ENCODE measurements at regions not wholly inside any gene's neighbourhood (a gene's known extent, or its start where the extent isn't known, plus 50 kb on each side); places are given as distances from the start of the nearest gene placed in this dataset.

DNA sequence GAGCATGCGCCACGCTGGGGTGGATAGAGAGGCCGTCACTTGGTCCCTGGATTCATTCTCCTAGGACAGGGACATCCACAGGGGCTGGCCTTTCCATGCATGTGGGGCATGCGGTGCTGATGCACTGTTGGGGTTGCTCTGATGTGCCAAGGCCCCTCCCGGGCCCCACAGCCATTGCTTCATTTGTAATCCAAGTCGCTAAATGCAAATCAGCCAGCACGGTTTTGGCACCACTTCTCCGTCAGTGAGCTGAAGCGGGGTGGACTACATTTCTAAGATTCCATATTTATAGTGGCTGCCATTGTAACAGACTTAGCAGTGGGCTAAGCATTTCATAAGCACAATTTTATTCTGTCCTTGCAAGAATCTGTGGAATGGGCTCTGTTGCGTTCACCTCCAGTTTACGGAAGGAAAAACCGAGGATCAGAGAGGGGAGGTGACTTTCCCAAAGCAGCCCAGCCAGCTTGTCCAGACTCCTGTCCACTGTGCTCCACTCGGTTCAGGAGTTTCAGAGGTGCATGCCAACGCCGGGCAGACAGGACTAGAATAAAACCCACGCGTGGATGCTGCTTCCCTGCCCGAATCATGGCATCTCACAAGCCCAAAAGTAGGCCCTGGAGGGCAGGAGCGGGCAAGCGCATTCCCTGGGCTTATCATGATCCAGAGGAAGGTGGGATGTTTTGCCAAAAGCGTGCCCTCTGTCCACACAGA lies 102.6 kb upstream of the COL5A1 start:
- Histone ChIP-seq H3K27ac (peak overlapping the region in 9 of 12 donors; percentile 6 to 69 (median 58)), H3K4me1 (peaks cover 0 to 22% (median 0%) of the 10 kb centered on the region in 12 donors), H3K4me3 (no peak overlapping the region), H3K27me3 (peaks cover 0 to 6% (median 0%) of the 10 kb centered on the region in 9 donors), H3K36me3 (no peaks in the 10 kb centered on the region), H3K9me3 (no peaks in the 10 kb centered on the region)
- no peak for ATAC-seq
- peak in 2 of 5 donors; percentile 35 to 52 for DNase-seq
- TF ChIP-seq POLR2A (IDR thresholded peaks at IDR 0.05): no peak
- TF ChIP-seq, protein P1, sequence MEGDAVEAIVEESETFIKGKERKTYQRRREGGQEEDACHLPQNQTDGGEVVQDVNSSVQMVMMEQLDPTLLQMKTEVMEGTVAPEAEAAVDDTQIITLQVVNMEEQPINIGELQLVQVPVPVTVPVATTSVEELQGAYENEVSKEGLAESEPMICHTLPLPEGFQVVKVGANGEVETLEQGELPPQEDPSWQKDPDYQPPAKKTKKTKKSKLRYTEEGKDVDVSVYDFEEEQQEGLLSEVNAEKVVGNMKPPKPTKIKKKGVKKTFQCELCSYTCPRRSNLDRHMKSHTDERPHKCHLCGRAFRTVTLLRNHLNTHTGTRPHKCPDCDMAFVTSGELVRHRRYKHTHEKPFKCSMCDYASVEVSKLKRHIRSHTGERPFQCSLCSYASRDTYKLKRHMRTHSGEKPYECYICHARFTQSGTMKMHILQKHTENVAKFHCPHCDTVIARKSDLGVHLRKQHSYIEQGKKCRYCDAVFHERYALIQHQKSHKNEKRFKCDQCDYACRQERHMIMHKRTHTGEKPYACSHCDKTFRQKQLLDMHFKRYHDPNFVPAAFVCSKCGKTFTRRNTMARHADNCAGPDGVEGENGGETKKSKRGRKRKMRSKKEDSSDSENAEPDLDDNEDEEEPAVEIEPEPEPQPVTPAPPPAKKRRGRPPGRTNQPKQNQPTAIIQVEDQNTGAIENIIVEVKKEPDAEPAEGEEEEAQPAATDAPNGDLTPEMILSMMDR (IDR thresholded peaks at IDR 0.05): no peak
- WGBS, 4 donors: 76 to 85% (median 81%) methylated on average over 20 to 21 of the region's 21 CpGs
- intact Hi-C loops (cut with DNase I): loop anchor here in 2 of 10 donors (10.0 kb wide), 2 partner anchors 64 to 84 kb away; no protein-coding TSS in a partner anchor

- intact Hi-C loops (cut with DNase I): loop anchor here in 2 of 10 donors (10.0 kb wide), 2 partner anchors 65 to 85 kb away; no protein-coding TSS in a partner anchor
- TF ChIP-seq, protein P1 (IDR thresholded peaks at IDR 0.05): no peak
- no peak for TF ChIP-seq POLR2A (IDR thresholded peaks at IDR 0.05)
- peak in 2 of 4 donors; percentile 48 to 58 for ATAC-seq
Measured at GRCh38 chr9:134539586-134540194, 101.9 kb upstream of the COL5A1 start.

DNA sequence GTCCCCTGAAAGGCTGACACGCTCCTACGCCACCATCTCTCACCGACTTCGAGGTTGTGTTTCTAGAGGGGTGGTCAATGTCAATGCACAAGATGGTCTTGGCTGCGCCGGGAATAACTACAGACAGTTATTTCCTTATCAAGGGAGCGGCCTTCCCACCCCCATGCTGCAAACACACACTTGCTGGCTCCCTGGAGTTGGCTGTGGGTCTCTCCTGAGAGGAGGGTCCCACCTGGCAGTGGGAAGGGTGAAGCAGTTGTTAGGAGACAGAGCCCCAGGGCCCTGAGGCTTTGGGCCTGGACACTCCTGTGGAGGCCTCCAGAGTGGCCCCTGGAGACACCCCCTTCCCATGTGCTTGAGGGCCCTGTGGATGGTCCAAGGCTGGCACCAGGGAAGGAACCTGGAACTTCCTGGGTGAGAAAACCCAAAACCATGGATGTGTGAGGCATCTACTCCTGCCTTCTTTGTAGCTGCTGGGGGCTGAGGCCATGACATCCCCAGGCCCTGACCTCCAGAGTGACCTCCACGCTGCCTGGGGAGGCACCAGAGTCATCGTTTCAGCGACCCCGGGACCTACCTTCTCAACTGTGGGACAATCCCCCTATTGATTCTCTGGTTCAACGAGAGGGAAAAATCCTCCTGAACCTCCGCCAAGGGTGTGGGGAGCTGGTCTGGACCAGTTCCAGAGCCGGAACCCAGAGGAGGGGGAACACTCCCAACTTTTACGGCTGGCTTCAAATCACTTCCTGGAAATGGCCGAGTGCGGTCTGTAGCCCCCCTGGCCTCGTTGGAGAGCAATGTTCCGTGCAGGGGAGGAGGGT lies 101.1 kb upstream of the COL5A1 start:
- 62 to 77% (median 74%) methylated on average over 18 to 19 of the region's 19 CpGs for WGBS, 4 donors
- Histone ChIP-seq H3K36me3 (no peaks in the 10 kb centered on the region), H3K27ac (no peak overlapping the region), H3K9me3 (no peaks in the 10 kb centered on the region), H3K27me3 (peaks cover 0 to 2% (median 0%) of the 10 kb centered on the region in 9 donors), H3K4me3 (no peak overlapping the region), H3K4me1 (peaks cover 0 to 33% (median 0%) of the 10 kb centered on the region in 12 donors)
- intact Hi-C loops (cut with DNase I): no loop called here
- TF ChIP-seq POLR2A (IDR thresholded peaks at IDR 0.05): no peak
- TF ChIP-seq, protein P1 (IDR thresholded peaks at IDR 0.05): no peak
- ATAC-seq: no peak
- DNase-seq: peak in 2 of 5 donors; percentile 17 to 38

More at GRCh38 chr9:134539586-134540194, 101.9 kb upstream of the COL5A1 start:
- H3K36me3 ChIP-seq: no peaks in the 10 kb centered on the region
- H3K27ac ChIP-seq: peak overlapping the region in 1 of 12 donors; percentile 69
- peak in 2 of 5 donors; percentile 55 to 67 for DNase-seq
- no peak overlapping the region for H3K4me3 ChIP-seq
- H3K27me3 ChIP-seq: peaks cover 0 to 1% (median 0%) of the 10 kb centered on the region in 9 donors
- peaks cover 0 to 25% (median 0%) of the 10 kb centered on the region in 12 donors for H3K4me1 ChIP-seq
- 54 to 75% (median 63%) methylated on average over 11 of the region's 11 CpGs for WGBS, 4 donors
- no peaks in the 10 kb centered on the region for H3K9me3 ChIP-seq

All from heart left ventricle (tissue), 16 donors.